ENCODE measurements at regions not wholly inside any gene's neighbourhood (a gene's known extent, or its start where the extent isn't known, plus 50 kb on each side); places are given as distances from the start of the nearest gene placed in this dataset.

GRCh38 chr19:31981545-31981944, 363.9 kb upstream of the ZNF507 start:
- DNase-seq (ENCODE audit: low read depth): no peak

DNA sequence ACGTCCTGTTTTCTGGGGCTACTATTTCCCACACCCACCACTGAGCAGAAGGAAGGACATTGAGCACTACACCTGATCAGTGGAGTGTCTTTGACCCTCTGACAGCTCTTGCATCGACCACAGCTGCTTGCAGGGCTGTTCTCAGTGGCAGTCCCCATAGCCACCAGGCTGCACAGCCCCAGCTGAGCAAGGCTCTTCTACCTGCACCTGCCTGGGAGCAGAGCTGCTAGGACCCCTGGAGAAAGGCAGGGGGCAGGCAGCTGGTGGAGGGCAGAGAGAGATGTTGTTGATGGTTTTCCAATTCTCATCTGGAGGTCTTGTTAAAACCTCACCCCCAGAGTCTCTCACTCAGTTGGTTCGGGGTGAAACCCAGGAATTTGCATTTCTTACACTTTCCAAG, 361.8 kb upstream of the ZNF507 start:
- DNase-seq (ENCODE audit: low read depth): no peak

DNA sequence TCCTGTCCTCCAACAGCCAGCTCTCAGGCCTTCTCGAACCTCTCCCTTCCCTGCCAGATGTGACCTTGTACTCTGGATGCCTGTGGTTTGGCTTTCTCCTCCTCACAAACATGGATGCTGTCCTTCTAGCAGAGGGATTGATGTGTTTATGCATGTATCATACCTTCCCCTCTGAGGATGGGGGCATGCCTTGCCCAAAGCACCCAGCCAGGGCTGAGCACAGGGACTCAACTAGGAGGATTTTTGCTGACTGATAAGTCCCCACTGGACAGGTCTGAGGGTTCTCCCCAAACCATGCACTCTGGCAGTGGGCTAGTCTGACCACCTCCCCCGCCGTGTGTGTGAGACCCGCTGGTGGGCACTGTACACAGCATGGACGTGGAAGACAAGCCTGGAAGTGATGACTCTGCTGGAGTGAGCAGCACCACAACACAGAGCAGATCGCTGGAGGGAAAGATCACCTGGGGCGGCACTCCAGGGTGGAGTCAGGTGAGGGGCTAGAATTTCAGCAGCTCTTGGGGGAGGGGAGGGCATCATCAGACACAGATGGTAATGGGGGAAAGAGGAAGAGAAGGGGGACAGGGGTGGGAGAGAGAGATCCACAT, 360.3 kb upstream of the ZNF507 start:
- DNase-seq (ENCODE audit: low read depth): no peak

GRCh38 chr19:31986951-31987350, 358.5 kb upstream of the ZNF507 start:
- DNase-seq (ENCODE audit: low read depth): no peak

DNA sequence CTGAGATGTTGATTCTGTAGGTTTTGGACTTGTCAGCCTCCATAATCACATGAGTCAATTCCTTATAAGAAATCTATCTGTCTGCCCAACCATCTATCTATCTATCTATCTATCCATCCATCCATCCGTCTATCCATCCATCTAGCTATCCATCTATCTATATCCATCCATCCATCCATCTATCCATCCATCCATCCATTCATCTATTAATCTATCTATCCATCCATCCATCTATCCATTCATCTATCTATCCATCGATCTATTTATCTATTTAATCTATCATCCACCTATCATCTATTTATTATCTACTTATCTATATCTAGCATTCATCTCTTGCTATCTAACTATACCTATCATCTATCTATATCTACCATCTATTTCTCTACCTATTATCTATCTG, 357.2 kb upstream of the ZNF507 start:
- DNase-seq (ENCODE audit: low read depth): no peak

- DNase-seq (ENCODE audit: low read depth): no peak
These were observed 353.3 kb upstream of the ZNF507 start for GRCh38 chr19:31991984-31992655.

DNA sequence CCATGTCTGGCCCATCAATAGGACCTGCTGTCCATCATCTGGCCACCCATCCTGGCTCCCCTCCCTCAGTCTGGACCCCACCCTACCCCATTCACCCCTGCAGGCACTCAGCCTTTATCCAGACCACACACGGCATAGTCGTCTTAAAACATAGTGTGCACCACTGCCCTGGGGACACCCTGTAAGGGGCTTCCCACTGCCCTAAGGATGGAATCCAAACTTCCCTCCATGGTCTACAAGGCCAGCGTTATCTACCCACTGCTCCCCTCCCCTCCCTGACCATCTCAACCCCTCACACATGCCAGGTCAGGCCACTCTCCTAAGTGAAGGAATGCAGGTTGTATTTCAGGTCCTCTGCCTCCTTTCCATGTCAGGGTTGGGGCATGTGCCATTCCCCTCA, 352.7 kb upstream of the ZNF507 start:
- no peak for DNase-seq (ENCODE audit: low read depth)

DNA sequence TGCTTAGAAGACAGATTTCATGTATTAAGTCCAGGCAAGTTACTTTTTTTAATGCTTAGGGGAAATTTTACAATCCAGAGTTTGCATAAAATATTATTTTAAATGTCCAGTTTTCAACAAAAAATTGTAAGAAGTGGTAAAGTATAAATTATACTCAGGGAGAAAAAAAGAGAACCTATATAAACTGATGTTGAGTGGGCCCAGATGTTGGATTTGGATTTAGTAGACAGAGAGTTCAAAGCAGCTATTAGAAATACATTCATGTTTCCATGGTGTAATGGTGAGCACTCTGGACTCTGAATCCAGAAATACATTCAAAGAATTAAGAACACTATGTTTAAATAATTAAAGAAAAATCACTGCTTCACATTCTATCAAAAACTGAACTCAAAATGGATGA, 349.9 kb upstream of the ZNF507 start:
- no peak for DNase-seq (ENCODE audit: low read depth)

GRCh38 chr19:32010071-32010470, 335.3 kb upstream of the ZNF507 start:
- DNase-seq (ENCODE audit: low read depth): no peak

DNA sequence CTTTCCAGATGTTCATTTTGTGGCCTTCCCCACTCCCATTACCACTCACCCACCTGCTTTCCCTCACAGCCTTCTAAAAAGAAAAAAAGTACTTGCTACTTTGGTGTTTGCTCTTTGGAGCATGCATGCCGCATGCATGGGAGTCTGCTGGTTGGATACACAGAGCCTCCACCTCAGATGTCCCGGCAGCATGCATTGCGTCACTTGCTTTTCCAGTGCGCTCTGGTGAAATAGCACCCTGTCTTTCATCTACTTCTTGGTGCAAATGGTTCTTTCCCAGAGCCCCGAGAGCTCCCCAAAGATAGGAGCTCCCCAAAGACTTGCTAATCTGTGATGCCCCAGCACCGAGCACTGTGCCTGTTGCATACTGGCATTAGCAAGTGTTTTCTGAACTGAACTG, 333.2 kb upstream of the ZNF507 start:
- no peak for DNase-seq (ENCODE audit: low read depth)

DNA sequence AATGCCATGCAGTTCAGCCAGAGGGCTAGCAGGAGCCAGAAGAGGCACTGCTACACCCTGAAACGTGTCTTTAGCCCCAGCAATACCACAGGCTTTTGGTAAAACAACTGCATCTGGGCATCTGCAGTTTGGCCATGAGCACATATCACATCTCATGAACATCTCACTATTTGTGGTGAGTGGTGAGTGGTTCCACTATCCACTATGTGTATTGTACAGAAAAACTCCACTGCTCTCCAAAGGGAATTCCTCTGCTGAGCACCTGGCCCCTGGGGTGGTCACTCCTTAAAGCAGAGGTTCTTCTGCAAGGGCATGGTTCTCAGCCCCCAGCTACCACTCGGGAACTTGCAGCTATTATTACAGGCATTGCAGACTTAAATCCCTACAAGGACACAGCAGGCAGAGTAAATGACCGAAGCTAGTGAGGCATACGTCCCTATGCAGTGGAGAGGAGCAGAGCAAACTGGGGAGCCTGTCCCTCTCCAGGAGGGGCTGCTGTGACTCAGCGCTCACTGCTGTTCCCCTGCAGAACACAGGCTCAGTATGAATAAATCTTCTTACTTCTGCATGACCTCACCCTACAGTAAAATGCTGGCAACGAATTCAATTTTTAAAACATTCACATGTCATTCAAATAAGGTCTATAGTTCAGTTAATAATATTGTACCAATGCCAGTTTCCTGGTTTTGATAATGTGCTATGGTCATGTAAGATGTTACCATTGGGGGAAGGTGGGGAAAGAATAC, 332.4 kb upstream of the ZNF507 start:
- DNase-seq (ENCODE audit: low read depth): no peak

DNA sequence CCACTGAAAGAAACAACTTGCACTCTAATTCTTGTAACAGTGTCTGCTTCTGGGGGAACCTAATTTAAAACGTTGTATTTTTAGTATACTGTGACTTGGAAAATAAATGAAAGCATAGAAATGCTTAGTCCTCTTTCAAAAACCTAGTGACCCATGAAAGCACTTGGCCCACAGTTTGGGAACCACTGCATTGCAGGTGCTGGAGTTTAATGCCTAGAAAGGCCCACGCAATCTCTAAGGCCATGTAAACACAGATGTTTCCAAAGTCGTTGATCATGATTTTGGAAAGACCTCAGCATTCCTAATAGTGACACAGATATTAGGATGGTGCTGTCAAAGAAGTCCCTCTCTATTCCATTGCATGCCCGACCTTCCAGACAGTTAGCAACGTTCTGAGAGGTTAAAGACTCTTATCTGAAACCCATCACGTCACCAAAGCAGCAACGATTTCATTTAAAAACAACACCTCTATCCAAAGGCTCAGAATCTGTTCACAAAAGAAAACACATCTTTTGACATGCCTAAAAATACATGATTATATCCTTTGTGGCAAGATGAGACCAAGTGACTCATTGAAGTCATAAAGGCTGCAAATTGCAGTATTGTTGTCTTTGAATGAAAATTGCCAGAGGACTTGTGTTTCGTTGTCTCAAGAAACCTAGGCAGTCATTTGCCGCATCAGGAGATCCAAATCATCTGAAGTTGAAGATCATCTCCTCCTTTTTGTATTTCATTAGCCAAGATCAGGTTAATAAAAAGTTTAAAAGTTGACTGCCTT, 328.0 kb upstream of the ZNF507 start:
- DNase-seq (ENCODE audit: low read depth): no peak

DNA sequence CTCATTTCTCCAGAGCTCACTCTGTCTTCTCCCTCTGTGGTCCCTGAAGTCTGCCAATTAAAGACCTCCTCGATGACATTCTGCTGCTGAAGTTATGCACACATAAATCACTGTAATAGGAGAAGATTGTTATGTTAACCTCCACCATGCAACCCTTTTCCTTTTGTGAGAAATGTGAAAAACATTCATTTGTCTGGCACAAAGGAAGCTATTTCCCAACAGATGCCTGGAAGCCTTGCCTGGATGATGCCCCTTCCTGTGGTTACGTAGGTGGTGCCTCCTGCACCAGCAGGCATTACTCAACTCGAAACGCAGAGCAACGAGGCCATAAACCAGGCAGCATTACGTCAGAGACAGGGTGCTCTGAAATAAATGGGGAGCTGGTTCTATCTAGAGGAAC, 327.4 kb upstream of the ZNF507 start:
- no peak for DNase-seq (ENCODE audit: low read depth)

GRCh38 chr19:32020538-32020937, 324.9 kb upstream of the ZNF507 start:
- no peak for DNase-seq (ENCODE audit: low read depth)

DNA sequence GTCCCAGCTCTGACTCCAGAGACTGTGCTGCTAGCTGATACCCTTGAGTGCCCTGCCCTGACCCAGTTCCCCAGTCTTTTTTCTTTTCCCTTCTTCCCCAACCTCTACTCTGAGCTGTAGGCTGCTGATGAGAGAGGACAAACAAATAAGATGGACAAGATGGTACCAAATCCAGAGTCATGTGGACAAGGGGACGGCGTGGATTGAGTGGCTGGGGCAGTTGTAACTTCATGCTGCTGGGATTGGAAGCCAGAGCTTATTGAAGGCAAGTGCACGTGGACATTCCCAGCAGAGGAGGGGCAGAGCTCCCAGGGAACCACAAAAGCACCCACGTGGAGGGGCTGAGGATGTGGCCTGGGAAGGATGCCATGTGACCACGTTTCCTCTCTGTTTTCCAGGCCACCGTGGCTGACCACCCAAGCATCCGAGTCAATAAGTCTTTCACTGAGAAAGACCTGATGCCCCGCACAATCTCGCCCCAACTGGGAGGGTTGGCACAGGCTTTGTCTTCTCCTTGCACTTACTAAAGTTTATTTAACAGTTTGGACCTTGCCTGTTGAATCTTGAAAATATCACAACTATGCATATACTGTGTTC, 323.3 kb upstream of the ZNF507 start:
- DNase-seq (ENCODE audit: low read depth): no peak

DNA sequence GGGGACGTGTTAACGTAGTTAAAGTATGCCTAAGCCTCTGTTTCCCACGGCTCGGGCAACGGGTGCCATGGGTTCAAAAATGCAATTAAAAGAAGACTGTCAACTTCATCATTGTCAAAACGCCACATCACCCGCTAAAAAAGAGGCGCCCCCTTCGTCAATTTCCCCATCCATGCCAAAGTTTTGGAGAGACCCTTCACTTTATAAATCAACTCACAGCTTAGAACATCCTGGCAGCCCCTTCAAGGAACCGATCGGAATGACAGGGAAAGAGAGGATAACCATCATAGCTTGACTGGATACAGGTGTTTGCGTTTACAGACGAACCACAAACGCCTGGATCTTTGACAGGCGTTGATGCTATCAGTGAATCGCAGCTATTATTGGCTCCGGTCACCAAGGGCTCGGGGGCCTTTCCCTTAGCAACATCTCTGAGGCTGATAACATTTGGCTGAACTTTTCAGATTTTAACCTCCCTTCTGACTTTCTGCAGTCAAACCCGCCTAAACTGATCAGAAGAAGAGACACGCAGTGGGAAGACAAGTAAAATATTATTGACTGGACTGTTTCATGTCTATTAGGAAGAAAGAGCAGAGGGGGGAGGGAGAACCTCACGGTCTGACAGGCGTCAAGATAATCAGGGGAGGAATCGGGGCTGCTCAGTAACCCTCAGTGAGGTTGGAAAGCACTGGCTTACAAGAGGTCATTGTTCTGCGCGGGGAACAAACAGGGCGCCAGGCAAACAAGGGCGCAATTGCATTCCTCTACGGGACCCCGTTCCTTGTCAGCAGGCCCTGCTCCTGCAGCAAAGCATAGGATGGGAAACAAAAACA, 322.5 kb upstream of the ZNF507 start:
- no peak for DNase-seq (ENCODE audit: low read depth)

DNA sequence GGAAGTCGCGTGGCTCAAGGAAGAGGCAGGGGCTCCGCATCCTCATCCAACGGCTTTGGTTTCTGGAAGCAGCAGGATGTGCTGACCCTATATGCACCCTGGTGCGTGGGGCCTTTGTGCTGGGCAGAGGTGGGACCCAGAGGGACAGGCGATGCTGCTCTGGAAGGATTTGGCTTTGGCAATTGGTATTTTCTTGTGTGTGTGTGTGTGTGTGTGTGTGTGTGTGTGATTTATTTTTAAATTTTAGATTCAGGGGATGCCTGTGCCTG, 321.9 kb upstream of the ZNF507 start:
- DNase-seq (ENCODE audit: low read depth): no peak

GRCh38 chr19:32029235-32029634, 316.2 kb upstream of the ZNF507 start:
- no peak for DNase-seq (ENCODE audit: low read depth)

GRCh38 chr19:32032561-32032960, 312.8 kb upstream of the ZNF507 start:
- no peak for DNase-seq (ENCODE audit: low read depth)

DNA sequence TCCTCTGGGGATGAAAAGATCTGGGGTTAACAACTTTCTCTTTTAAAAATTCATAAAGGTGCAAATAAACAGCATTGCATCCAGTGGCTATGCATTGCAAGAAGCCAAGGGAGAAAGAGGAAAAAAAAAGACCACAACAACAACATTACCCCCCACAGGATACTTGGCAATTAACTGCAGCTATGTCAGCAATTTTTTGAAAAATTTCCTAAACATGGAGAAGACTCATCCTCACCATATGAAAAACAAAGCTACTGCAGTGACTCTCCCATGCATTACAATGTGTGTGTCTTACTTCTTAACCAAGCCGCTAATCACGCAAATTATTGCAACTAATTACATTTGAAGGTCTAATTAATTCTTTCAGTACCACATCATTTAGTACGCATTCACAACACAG, 309.8 kb upstream of the ZNF507 start:
- no peak for DNase-seq (ENCODE audit: low read depth)

DNA sequence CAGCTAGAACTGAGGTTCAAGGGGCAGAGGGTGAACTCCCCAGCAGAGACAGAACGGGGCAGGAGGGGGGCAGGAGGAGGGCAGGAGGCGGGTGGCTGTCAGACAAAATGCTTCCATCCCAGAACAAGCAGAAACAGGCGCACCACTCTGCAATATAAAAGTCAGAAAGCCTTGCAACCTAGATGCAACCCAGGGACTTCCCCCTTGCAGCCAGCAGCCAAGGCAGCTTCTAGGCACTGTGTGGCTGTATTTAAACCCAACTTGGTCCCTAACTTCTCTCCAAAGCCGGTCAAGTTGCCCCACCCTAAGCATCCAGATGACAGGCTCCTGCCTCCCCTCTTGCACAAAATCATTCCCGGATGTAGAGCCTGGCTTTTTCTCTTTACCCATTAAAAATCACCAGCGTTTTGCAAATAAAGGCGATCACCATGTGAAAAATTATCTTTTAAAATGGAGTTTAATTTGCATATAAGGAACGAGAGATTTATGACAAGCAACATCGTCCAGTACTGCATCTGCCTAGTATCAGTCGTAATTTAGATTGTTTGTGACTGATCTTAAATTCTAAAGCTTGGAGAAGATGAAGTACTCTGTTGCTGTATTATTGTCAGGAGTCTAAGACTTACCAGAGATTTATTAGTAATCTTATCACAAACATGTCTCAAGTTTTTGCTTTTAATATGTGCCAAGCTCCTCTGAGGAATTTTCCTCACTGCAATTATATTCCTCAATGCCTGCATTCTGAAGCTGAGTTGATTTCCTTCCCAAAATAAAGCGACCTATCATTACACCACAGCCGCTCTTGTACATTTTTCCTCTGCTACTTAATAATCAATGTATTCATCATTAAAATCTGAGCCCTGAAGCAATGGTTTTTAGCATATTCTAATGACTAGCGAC, 307.1 kb upstream of the ZNF507 start:
- no peak for DNase-seq (ENCODE audit: low read depth)

All from activated T-cell treated with anti-CD3 and anti-CD28 coated beads for 24 hours (primary cell).